GM19238 (cell line): ENCODE measurements at regions not wholly inside any gene's neighbourhood (a gene's known extent, or its start where the extent isn't known, plus 50 kb on each side); places are given as distances from the start of the nearest gene placed in this dataset.
"Not testable (repeated sequence)": the region's sequence is repeated elsewhere in the genome, so short reads cannot be mapped to it uniquely, and the experiment has no call there.

Experiments
- DNase-seq: peaks from one replicate; pipeline ENCODE4 v3.0.0; 2011; ENCODE audit warnings: low spot score; ENCODE audit not compliant: insufficient read length

- DNase-seq, result no peak
Measured at GRCh38 chr18:70840649-70841048, 551.8 kb downstream of the SOCS6 start.

GRCh38 chr18:70827632-70828031 lies 538.8 kb downstream of the SOCS6 start:
- no peak for DNase-seq

GRCh38 chr18:70826571-70826970 lies 537.7 kb downstream of the SOCS6 start:
- DNase-seq, result no peak

- no peak for DNase-seq
Measured at GRCh38 chr18:70822691-70823090, 533.8 kb downstream of the SOCS6 start.

- no peak for DNase-seq
Measured at GRCh38 chr18:70822117-70822516, 533.3 kb downstream of the SOCS6 start.

- DNase-seq, result no peak
Measured at GRCh38 chr18:70808481-70809056, 519.7 kb downstream of the SOCS6 start.

GRCh38 chr18:70781860-70782453 lies 493.1 kb downstream of the SOCS6 start:
- DNase-seq, result peak; percentile 6

GRCh38 chr18:70766254-70766653 lies 477.4 kb downstream of the SOCS6 start:
- DNase-seq, result not testable (repeated sequence)

GRCh38 chr18:70762812-70763211 lies 474.0 kb downstream of the SOCS6 start:
- no peak for DNase-seq

- no peak for DNase-seq
Measured at GRCh38 chr18:70758780-70759179, 469.9 kb downstream of the SOCS6 start.

GRCh38 chr18:70754486-70754885 lies 465.6 kb downstream of the SOCS6 start:
- DNase-seq, result no peak

- DNase-seq, result no peak
Measured at GRCh38 chr18:70732916-70733315, 444.1 kb downstream of the SOCS6 start.

GRCh38 chr18:70732188-70732587 lies 443.3 kb downstream of the SOCS6 start:
- no peak for DNase-seq

- no peak for DNase-seq
Measured at GRCh38 chr18:70720607-70721006, 431.8 kb downstream of the SOCS6 start.

GRCh38 chr18:70709720-70710119 lies 420.9 kb downstream of the SOCS6 start:
- no peak for DNase-seq

- no peak for DNase-seq
Measured at GRCh38 chr18:70709144-70709543, 420.3 kb downstream of the SOCS6 start.

- no peak for DNase-seq
Measured at GRCh38 chr18:70705831-70706416, 417.1 kb downstream of the SOCS6 start.

- DNase-seq, result no peak
Measured at GRCh38 chr18:70700496-70700895, 411.7 kb downstream of the SOCS6 start.

GRCh38 chr18:70698574-70698973 lies 409.7 kb downstream of the SOCS6 start:
- no peak for DNase-seq

GRCh38 chr18:70693246-70693645 lies 404.4 kb downstream of the SOCS6 start:
- no peak for DNase-seq

GRCh38 chr18:70689765-70690164 lies 400.9 kb downstream of the SOCS6 start:
- not testable (repeated sequence) for DNase-seq

GRCh38 chr18:70688286-70688685 lies 399.4 kb downstream of the SOCS6 start:
- no peak for DNase-seq

GRCh38 chr18:70684821-70685220 lies 396.0 kb downstream of the SOCS6 start:
- DNase-seq, result no peak
